ENCODE measurements at regions not wholly inside any gene's neighbourhood (a gene's known extent, or its start where the extent isn't known, plus 50 kb on each side); places are given as distances from the start of the nearest gene placed in this dataset.
A peak's percentile ranks its signal among the peaks of the same experiment; 100 is the strongest.

- no peak for TF ChIP-seq CCAR2 (optimal IDR thresholded peaks at IDR 0.05; ENCODE audit: low read depth, low read length)
Measured at GRCh38 chrX:113644426-113644825, 803.8 kb upstream of the AMOT start (continued).

DNA sequence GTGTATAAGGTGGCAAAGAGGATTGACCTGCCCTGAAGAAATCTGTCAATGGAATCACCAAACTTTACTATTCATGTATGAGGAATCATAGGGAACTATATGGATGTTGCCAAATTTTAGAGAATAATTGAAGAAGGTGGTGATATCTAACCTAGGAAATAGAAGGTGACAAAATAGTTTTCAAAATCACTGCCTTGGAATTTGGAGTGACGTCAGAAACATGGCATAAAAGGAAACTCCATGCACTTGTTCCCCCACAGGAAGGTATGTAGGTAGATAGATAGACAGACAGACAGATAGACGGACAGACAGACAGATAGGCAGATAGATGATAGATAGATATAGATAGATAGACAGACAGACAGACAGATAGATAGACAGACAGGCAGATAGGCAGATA lies 793.9 kb upstream of the AMOT start:
- H3K4me2 ChIP-seq (ENCODE audit: low read depth, low read length) = no peak overlapping the region
- intact Hi-C loops (cut with micrococcal nuclease; ENCODE audit: unreplicated experiment) (no loop called here), in situ Hi-C loops (cut with HindIII; ENCODE audit: extremely low pct_ligation_motif_present, low pct_unique_long_range_greater_than_20kb) (no loop called here)
- FAIRE-seq = no peak
- H4K20me1 ChIP-seq (ENCODE audit: insufficient read depth, low read length) = no peaks in the 10 kb centered on the region
- H3K4me1 ChIP-seq (ENCODE audit: insufficient read depth, low read length) = no peaks in the 10 kb centered on the region
- TF ChIP-seq DBP (CRISPR knock-in tag; IDR thresholded peaks at IDR 0.05; ENCODE audit: not compliant biosample characterization) (no peak), ATF7 (IDR thresholded peaks at IDR 0.05) (peak; percentile 44), ATF7 (CRISPR knock-in tag; IDR thresholded peaks at IDR 0.05) (no peak), ZFP37 (CRISPR knock-in tag; IDR thresholded peaks at IDR 0.05; ENCODE audit: borderline replicate concordance) (no peak), ZNF607 (CRISPR knock-in tag; IDR thresholded peaks at IDR 0.05; ENCODE audit: borderline replicate concordance) (no peak), ZBTB34 (CRISPR knock-in tag; IDR thresholded peaks at IDR 0.05) (no peak), JUNB (CRISPR knock-in tag; IDR thresholded peaks at IDR 0.05; ENCODE audit: borderline replicate concordance) (no peak), REST (IDR thresholded peaks at IDR 0.05; ENCODE audit: borderline replicate concordance in 1 of 2, low read depth in 1 of 2, low read length in 2 of 2) (no peak), ETV5 (CRISPR knock-in tag; IDR thresholded peaks at IDR 0.05; ENCODE audit: borderline replicate concordance) (no peak), CREB1 (IDR thresholded peaks at IDR 0.05) (peak; percentile 84), CREB1 (CRISPR knock-in tag; IDR thresholded peaks at IDR 0.05) (no peak), RORA (CRISPR knock-in tag; IDR thresholded peaks at IDR 0.05) (no peak)
- DNase-seq (ENCODE audit: low spot score) = no peak
- no peak overlapping the region for H2AFZ ChIP-seq (ENCODE audit: low read length)
- no peak overlapping the region for H3K9ac ChIP-seq (ENCODE audit: insufficient read depth, low read depth, low read length)
- no peaks in the 10 kb centered on the region for H3K27me3 ChIP-seq (ENCODE audit: control insufficient read depth in 1 of 2, insufficient read depth in 2 of 2, low read length in 2 of 2)
- WGBS (ENCODE audit: low lambda C conversion rate) = 4% methylated on average over 2 of the region's 2 CpGs
- no peaks in the 10 kb centered on the region for H3K79me2 ChIP-seq (ENCODE audit: insufficient read depth, low read length)
- H3K4me3 ChIP-seq (replicated peaks in 1 of 3; ENCODE audit: insufficient read depth in 1 of 3, low read depth in 2 of 3, low read length in 3 of 3) = no peak overlapping the region
- no peak for ATAC-seq
- ChIA-PET CTCF (ENCODE audit: low intra/inter-chr PET ratio, low total read pairs) (no interaction called here), POLR2A (no interaction called here)
- no TSS peak for BruUV-seq (replicated peaks)
- H3K36me3 ChIP-seq (replicated peaks in 1 of 2; ENCODE audit: control insufficient read depth in 1 of 2, insufficient read depth in 2 of 2, low read length in 2 of 2) = no peaks in the 10 kb centered on the region
- no peak overlapping the region for H3K27ac ChIP-seq (ENCODE audit: extremely low read length, insufficient read depth, low read length)
- H3K9me3 ChIP-seq (ENCODE audit: low read length) = no peaks in the 10 kb centered on the region
